ENCODE measurements at regions not wholly inside any gene's neighbourhood (a gene's known extent, or its start where the extent isn't known, plus 50 kb on each side); places are given as distances from the start of the nearest gene placed in this dataset.

DNA sequence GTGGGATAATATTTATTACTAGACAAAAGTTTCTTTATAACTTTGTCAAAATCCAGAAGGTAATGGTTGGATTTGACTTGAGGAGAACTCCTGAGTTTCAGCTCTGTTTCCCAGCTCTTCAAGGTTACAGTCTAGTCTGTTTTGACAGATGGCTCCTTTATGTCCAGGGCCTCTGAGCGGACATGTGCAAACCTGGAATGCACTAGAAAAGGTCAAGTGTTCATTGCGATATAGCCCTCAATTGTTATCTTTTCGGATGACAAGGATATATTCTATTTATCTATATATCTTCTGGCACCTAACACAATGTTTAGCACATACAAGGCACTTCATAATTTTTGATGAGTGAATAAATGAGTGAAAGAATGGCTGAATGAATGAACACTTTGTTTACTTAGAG lies 513.2 kb upstream of the GOLIM4 start:
- no peak for DNase-seq (ENCODE audit: low read depth in 3 of 3, low spot score in 2 of 3)

DNA sequence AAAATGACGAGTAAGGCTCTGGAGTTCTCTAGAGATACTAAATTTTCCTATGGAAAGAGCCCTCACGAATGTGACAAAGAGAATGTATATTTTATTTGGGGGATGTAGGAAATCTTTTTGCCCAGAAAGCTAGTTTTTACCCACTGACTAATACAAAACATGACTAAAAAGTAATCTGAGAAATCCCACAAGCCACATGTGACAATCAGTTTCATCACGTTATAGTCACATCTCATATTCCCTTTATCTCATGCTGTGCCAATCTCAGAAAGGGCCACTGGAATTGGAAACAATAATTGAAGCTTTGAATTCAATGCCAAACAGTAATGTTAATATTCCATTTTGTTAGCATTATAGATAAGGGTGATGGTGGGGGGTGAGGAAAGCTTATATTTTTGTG lies 509.0 kb upstream of the GOLIM4 start:
- DNase-seq (ENCODE audit: low read depth in 3 of 3, low spot score in 2 of 3): no peak

DNA sequence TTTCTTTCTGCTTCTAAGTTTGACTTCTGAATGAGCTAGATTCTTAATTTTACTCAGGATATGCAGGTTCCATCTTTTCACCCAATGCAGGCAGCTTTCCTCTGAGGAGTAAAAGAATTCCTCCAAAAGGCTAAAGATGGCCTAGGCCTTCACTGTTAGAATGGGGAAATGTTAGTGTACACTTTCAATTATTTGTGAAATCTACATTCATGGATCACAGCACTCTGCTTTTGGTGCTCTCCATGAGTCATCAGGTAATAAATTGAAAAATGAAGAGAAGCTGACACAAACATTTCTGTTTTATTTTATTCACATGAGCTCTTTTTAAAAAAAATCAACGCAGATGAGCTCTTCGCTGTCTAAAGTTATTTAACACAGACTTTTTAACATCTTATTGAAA lies 502.5 kb upstream of the GOLIM4 start:
- DNase-seq (ENCODE audit: low read depth in 3 of 3, low spot score in 2 of 3): no peak

DNA sequence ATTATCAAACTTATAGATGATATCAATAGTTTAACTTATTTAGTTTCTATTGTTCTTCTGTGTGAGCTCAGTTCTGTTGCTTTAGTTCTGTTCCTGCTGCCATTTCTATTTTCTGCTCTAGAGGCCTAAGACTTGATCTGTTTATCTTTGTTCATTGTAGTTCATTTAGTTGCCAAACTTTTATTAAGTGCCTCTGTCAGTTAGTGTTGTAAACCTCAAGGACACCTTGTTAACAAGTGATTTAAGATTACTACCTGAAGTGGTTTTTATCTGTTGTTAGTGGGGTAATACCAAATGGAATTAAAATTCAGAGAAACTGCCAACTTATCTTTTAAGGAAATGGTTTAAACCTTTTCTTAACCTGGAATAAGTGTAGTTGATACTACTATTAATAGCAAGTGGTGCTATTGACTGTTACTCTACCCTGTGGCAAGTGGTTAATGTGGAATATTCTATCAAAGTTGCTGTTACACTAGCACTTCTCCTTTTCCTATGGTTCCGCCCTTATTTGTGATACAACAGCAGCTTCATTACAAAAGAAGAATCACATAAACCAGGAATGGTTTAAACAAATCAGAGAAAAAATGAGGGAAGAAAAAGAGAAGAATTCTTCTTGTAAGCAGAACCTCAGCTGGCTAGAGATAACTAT lies 500.6 kb upstream of the GOLIM4 start:
- no peak for DNase-seq (ENCODE audit: low read depth in 3 of 3, low spot score in 2 of 3)

DNA sequence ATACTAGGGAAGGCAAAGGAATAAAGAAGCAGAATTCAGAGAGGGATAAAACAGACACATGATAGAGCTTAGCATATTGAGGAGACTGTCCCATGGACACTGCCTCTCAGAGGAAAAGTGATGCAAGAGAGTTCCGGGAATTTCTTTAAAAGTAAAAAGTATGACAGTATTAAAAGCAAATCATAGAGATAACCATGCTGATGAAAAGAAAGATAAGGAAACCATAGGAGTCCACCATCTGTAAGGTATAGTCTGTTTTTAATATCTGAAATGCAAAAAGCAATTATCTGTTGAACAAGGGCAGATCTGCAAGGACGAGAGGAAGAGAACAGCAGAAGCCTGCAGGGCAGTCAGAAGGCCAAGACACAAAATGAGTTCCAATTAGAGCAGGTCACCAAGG lies 495.9 kb upstream of the GOLIM4 start:
- DNase-seq (ENCODE audit: low read depth in 3 of 3, low spot score in 2 of 3): no peak

DNA sequence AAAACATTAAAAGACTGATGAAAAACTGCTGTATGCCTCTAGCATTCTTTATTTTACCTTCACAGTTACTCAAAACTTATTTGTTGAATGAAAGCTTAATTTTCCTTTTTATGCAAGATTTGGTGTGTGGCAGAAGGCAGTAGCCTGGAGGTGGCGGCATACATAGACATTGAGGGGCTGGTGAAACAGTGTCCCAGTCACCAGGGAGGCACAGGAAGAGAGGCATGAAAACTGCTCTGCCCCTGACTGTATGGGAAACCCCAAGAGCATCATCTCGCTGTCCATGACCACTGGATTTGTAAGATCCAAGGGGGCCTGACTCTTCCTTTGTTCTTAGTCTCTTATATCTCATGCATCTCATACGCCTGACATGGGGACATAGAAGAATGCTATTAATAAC lies 493.7 kb upstream of the GOLIM4 start:
- DNase-seq (ENCODE audit: low read depth in 3 of 3, low spot score in 2 of 3): no peak

DNA sequence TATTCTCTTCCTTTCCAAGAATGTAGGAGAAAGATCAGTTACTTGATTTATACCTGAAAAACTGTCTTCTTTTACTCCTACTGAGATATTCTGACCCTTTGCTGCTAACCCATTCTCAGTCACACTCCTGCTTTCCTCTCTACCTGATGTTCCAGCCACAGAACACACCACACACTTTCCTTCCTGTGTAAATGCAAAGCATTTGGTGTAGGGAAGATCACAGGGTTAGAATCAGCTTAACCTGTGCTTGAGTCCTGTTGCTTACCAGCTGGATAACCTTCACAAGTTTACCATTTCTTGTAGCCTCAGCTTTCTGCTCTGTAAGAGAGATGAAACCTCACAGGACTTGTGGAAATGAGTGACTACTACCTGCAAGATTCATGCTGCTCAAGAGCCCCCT lies 489.8 kb upstream of the GOLIM4 start:
- no peak for DNase-seq (ENCODE audit: low read depth in 3 of 3, low spot score in 2 of 3)

DNA sequence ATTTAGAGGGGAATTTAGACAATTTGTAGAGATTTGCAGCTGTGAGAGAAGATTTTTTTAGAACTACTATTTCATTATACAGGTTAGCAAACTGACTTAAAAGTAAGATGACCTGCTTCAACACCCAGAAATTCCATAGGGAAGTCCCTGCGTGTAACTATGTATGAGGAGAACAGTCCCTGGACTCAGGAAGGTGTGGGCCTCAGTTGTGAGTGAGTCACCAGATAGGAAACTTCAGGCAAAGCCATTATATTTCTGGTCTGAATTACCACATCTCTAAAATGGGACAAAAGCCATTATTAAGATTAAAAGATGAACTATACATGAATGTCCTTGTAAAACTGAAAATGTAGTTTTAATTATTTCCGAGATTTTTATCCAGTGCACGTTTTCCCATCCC lies 488.3 kb upstream of the GOLIM4 start:
- DNase-seq (ENCODE audit: low read depth in 3 of 3, low spot score in 2 of 3): no peak

DNA sequence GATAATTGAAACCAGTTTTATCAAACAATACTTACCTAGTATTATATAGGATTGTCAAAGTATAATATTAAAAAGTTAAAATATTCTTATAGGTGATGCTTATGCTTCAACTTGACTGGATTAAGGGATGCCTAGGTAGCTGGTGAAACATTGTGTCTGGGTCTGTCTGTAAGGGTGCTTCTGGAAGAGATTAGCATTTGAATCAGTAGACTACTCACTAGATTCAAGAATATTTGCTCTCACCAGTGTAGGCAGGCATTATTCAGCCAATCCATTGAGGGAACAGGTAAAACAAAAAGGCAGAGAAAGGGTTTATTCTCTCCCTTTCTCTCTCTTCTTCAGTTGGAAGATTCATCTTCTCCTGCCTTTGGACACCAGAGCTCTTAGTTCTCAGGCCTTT lies 486.8 kb upstream of the GOLIM4 start:
- DNase-seq (ENCODE audit: low read depth in 3 of 3, low spot score in 2 of 3): no peak

DNA sequence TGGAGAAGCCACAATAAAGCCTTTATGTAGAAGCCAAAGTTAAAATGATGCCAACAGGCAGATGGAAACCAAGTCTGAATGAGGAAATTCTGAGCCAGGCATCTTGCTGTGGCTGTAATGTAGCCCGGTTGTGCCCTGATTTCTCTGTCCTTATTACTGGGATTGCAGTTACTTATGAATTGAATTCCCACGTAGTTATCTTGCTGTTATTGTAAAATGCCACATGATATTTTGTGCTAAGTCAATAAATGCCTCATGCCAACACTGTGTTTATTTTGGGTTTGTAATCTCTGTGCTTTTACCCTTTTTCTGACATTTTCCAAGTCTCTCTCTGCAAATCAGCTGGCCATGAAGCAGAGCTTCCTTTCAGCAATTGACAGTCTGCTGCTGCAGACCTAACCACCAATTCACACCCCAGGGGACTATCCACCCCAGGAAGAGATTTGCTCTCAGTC lies 486.1 kb upstream of the GOLIM4 start:
- no peak for DNase-seq (ENCODE audit: low read depth in 3 of 3, low spot score in 2 of 3)

DNA sequence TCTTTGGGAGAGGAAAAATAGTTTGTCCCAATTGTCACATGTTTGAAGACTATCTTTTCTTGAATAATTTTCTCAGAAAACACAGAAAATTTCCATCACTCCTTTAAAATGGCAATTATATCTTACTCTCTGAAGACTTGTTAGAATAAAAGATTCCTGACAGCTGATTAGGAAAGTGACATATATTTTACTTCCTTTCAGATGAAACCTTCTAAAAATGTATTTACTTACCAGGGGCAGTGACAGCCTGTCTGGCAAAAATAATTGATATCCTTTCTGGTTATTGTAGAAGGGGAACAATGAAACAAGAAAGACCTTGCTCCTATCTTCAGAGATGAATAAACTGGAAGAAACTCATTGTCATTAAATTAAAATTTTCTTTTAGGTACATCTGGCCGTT lies 483.3 kb upstream of the GOLIM4 start:
- no peak for DNase-seq (ENCODE audit: low read depth in 3 of 3, low spot score in 2 of 3)

DNA sequence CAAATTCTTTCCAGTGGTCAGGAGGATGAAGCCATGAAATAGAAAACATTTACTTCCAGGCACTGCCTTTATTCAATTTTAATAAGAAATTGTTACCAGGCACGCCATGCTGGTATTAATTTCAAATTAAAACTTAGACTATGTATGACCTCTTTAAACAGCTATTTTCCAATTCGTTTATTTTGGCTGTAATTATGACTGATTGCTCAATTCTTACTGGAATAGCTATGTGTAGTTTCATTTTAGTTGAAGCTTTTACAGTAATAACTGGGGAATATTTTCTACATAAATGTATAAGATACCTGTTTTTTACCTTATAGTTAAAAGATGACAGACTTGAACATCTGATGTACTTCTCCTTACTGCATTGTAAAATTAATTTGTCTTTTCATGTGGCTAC lies 480.0 kb upstream of the GOLIM4 start:
- no peak for DNase-seq (ENCODE audit: low read depth in 3 of 3, low spot score in 2 of 3)

DNA sequence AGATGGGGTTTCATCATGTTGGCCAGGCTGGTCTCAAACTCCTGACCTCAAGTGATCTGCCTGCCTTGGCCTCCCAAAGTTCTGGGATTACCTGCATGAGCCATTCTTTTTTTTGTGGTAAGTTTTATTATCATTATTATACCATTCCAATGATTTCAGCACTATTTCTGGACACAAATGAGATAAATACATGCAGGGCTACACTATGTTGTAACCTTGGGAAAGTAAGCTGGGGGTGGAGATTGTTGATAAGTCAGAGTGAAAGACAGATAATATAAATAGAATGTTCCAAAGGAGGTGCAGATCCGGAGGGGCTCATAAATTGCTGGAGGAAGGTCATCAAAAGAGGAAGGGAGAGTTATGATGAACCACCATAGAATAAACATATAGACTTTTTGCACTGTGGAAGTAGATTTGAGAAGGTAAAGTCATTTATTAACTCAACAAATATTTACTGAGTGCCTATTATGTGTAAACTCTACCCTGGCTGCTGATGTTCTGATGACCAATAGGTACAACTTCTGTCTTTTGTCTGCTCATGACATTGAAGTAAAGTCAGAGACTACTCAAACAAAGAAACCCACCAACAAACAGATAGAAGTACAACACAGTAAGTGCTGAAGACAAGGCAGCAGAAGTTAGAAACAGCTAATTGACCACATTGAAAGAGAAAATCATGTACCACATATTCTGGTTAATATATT lies 478.9 kb upstream of the GOLIM4 start:
- DNase-seq (ENCODE audit: low read depth in 3 of 3, low spot score in 2 of 3): no peak

DNA sequence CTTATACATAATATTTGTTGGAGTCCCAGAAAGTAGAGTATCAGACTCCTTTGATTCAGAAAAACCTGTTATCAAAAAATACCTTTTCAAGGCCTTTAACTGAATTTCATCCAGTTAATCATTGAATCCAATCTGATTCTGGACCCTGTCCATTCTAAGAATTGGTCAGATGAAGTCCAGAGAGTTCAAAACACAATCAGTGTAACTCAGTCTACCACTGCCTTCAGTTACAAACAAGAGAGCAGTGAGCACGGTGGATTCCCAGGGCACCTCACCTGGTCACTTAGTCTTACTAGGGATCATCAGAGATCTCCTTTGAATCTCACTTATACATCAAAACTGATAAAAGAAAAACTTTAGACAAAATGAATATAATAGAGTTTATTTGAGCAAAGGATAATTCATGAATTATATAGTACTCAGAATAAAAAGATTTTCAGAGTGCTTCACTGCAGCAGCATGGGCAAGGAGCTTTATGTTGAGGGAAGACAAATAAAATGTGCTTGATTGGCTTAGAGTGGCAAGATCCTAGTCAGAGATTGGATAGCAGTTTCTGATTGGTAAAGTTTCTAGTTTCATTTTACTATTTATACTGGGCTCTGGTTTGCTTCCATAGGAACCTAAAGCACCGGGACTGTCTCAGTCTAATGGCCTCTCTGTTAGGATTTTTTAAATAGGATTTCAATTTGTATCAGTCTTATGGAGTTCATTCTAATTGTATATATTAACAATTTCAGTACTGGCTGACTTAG lies 474.9 kb upstream of the GOLIM4 start:
- no peak for DNase-seq (ENCODE audit: low read depth in 3 of 3, low spot score in 2 of 3)

DNA sequence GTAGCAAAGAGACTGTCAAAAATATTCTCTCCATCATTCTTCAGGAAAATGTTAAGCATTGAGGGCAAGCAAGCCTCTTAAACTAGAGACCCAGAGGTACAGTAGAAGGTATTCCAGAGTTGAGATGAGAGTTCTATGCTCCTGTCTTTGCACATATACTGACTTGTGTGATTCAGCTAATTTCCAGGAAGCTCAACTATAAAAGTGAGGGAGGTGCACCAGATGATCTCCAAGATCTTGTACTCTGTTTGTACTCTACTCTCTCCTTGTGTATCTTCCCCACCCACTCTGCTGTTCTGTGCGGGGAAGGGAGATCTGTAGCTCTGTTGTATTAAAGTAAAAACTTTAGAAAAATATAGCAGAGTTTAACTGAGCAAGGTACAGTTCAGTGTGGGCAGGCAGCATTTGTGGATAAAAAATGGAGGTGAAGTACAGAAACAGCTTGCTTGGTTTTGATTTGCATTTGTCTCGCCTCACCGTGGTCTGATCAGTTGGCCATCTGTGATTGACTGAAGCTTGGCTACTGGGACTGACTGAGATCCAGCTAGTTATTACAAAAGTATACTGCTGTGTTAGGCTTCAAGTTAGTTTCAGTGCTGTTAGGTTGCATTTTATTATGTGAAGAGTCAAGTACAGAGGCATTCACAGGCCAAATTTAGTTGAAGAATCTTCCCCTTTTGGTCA lies 463.1 kb upstream of the GOLIM4 start:
- DNase-seq (ENCODE audit: low read depth in 3 of 3, low spot score in 2 of 3): no peak

DNA sequence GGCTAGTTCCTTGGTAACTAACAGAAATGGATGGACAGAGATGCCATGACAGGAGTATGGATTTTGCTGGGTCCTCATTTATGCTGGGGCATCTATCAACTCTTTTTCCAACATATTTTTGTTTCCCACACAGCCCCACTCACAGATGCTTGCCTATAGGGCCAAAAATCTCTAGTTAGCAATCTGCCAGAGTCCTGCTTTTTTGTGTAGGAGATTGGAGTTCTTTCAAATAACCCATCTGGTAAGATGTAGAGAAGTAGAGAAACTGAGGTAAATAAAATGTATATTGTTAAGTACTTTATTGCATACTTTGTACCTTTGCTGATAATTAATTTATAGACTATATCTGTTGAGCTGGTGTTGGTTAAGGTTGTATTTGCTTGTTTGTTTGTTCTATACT lies 456.5 kb upstream of the GOLIM4 start:
- DNase-seq (ENCODE audit: low read depth in 3 of 3, low spot score in 2 of 3): no peak

DNA sequence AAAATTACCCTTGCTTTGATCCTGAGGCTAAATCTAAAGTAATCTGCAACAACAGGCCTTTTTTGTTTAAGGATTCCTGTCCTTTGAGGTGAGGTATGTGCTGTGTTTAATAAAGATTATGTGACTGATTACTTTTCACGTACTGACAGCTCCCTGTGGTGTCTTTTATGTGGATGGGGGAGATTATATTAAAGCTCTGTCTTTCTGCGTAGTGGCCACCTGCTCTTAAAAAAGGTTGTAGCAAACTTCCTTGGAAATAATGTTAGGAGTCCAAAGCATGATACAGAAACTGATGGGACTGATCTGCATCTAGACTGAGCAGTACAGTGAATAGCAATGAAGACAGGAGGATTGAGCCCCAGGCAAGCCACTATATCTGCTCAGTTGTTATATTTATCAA lies 453.0 kb upstream of the GOLIM4 start:
- no peak for DNase-seq (ENCODE audit: low read depth in 3 of 3, low spot score in 2 of 3)

DNA sequence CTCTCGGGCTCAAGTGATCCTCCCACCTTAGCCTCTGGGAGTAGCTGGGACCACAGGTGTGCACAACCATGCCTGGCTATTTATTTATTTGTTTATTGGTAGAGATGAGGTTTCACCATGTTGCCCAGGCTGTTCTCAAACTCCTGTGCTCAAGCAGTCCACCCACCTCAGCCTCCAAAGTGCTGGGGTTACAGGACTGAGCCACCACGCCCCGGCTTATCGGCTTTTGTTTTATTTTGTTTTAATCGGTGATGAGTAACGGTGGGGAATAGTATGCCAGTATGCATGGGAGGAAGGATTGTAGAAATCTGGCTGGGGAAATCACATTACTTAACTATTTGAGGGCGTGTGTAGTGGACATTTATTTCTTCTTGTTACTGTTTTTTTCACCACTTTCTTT lies 451.0 kb upstream of the GOLIM4 start:
- DNase-seq (ENCODE audit: low read depth in 3 of 3, low spot score in 2 of 3): no peak

DNA sequence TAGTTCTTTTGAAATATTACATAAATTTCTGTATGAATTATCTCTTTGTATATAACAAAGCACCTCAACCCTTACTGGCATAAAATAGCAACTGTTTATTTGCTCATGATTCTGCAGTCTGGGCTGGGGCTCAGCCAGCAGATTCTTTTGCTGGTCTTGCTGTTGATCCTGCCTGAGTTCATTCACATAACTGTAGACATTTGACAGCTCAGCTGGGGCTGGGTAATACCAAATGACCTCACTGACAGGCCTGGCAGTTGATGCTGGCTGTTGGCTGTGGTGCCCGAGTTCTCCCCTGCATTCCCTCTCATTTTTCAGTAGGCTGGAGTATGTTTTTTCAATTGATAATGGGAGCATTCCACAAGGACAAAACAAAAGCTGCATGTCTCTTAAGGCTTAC lies 449.9 kb upstream of the GOLIM4 start:
- DNase-seq (ENCODE audit: low read depth in 3 of 3, low spot score in 2 of 3): no peak

DNA sequence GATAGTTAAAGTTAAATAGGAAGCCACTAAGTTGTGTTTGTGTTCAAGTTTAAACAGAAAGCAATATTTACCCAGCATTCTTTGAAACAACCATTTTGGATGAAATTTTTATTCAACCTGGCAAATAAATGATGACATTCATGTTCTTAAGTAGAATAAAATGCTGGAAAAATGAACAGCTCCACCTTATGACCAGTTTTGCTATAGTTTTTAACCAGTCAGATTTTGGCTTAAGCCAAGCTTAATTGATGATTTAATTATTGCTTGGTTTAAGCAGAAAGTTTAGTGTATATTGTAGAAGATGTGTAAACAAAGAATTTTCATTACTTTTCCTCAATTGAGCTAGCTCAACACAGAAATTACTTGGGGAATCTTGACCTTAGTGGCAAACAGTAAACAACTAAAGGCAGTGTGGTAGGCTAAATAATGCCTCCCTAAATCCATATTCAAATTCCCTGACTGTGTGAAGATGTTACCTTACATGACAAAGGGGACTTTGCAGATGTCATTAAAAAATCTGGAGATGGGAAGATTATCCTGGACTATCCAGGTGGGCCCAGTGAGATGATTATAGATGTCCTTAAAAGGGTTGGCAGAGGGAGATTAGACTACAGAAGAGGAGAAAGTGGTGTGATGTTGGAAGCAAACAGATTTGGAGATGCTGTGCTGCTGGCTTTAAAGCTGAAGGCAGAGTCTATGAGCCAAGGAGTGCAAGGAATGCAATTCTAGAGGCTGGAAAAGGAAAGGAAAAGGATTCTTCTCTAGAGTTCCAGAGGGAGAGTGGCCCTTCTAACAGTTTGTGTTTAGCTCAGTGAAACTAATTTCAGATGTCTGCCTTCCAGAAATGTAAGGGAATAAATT lies 448.6 kb upstream of the GOLIM4 start:
- no peak for DNase-seq (ENCODE audit: low read depth in 3 of 3, low spot score in 2 of 3)

DNA sequence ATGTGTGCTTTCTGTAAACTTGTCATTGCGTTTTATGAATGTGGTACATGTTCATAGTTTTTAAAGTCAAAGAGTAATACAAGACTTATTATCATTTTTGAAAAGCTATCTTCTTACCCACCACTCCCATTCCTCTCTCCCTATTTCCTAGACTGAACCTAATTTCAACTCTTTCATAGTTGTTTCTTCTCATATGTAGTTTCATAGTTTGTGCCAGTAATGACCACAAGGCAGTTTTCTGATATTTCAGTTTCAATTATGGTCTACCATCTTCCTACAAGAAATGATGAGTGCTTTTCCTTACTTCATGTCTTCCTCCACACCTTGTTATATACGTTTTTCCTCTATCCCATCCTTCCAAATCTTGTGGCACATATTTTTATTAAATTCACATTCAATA lies 445.0 kb upstream of the GOLIM4 start:
- no peak for DNase-seq (ENCODE audit: low read depth in 3 of 3, low spot score in 2 of 3)
